H9 (cell line): ENCODE measurements at regions not wholly inside any gene's neighbourhood (a gene's known extent, or its start where the extent isn't known, plus 50 kb on each side); places are given as distances from the start of the nearest gene placed in this dataset.

Source experiments
- DNase-seq: peaks from one replicate; pipeline ENCODE4 v3.0.0-alpha.2; 2017
- H2AFZ ChIP-seq: one replicate; pipeline ENCODE4 v1.6.1; 2013; ENCODE audit warnings: mild to moderate bottlenecking, low read length, control low read depth, moderate library complexity
- H2AK5ac ChIP-seq: 2 replicates; pipeline ENCODE4 v1.6.1; 2013; ENCODE audit warnings: low read length, control low read depth, mixed read lengths; ENCODE audit not compliant: insufficient read length
- H2BK120ac ChIP-seq: one replicate; pipeline ENCODE4 v1.6.1; 2013; ENCODE audit warnings: low read depth, mild to moderate bottlenecking, low read length, control low read depth, inconsistent platforms; ENCODE audit not compliant: poor library complexity, severe bottlenecking
- H2BK12ac ChIP-seq: 2 replicates; pipeline ENCODE4 v1.6.1; 2013; ENCODE audit warnings: low read length, control low read depth, mixed read lengths, low read depth; ENCODE audit not compliant: insufficient read length
- H2BK15ac ChIP-seq: 2 replicates; pipeline ENCODE4 v1.6.1; 2013; ENCODE audit warnings: low read depth, low read length, control low read depth
- H2BK20ac ChIP-seq: one replicate; pipeline ENCODE4 v1.6.1; 2013; ENCODE audit warnings: low read depth, mild to moderate bottlenecking, low read length, control low read depth, inconsistent platforms; ENCODE audit not compliant: poor library complexity, severe bottlenecking
- H2BK5ac ChIP-seq: 2 replicates; pipeline ENCODE4 v1.6.1; 2013; ENCODE audit warnings: low read length, control low read depth, mixed read lengths; ENCODE audit not compliant: insufficient read length
- H3K14ac ChIP-seq: 2 replicates; pipeline ENCODE4 v1.6.1; 2013; ENCODE audit warnings: low read length, control low read depth; ENCODE audit not compliant: insufficient read depth
- H3K18ac ChIP-seq: 2 replicates; pipeline ENCODE4 v1.6.1; 2013; ENCODE audit warnings: low read depth, mild to moderate bottlenecking, mixed read lengths, low read length, control low read depth; ENCODE audit not compliant: insufficient read length
- H3K23ac ChIP-seq: 2 replicates; pipeline ENCODE4 v1.6.1; 2013; ENCODE audit warnings: low read length, control low read depth, mixed read lengths, low read depth; ENCODE audit not compliant: insufficient read length
- H3K23me2 ChIP-seq: 2 replicates; pipeline ENCODE4 v1.6.1; 2013; ENCODE audit warnings: low read depth, mild to moderate bottlenecking, mixed read lengths, low read length, control low read depth; ENCODE audit not compliant: insufficient read length, poor library complexity, severe bottlenecking
- H3K27ac ChIP-seq: 2 replicates; pipeline ENCODE4 v1.5.1; 2013; ENCODE audit warnings: low read length, control low read depth, mixed read lengths, low read depth; ENCODE audit not compliant: insufficient read length
- H3K27me3 ChIP-seq: 2 replicates; pipeline ENCODE4 v1.6.1; 2013; ENCODE audit warnings: low read length, control low read depth, inconsistent platforms; ENCODE audit not compliant: insufficient read depth
- H3K4ac ChIP-seq: 2 replicates; pipeline ENCODE4 v1.6.1; 2013; ENCODE audit warnings: low read depth, mild to moderate bottlenecking, control low read depth, inconsistent platforms, low read length, moderate library complexity
- H3K4me1 ChIP-seq: 2 replicates; pipeline ENCODE4 v1.6.1; 2013; ENCODE audit warnings: low read length, control low read depth, inconsistent platforms; ENCODE audit not compliant: insufficient read depth
- H3K4me2 ChIP-seq: 2 replicates; pipeline ENCODE4 v1.6.1; 2013; ENCODE audit warnings: low read length, control low read depth, mixed read lengths; ENCODE audit not compliant: insufficient read length, insufficient read depth
- H3K56ac ChIP-seq: 2 replicates; pipeline ENCODE4 v1.6.1; 2013; ENCODE audit warnings: low read depth, mild to moderate bottlenecking, mixed read lengths, low read length, control low read depth; ENCODE audit not compliant: insufficient read length
- H3K79me1 ChIP-seq: 2 replicates; pipeline ENCODE4 v1.6.1; 2013; ENCODE audit warnings: low read depth, mild to moderate bottlenecking, moderate library complexity, low read length, control low read depth, inconsistent platforms; ENCODE audit not compliant: insufficient read depth, poor library complexity, severe bottlenecking
- H3K79me2 ChIP-seq: 2 replicates; pipeline ENCODE4 v1.6.1; 2013; ENCODE audit warnings: low read length, control low read depth, inconsistent platforms; ENCODE audit not compliant: insufficient read depth
- H3K9ac ChIP-seq: 2 replicates; pipeline ENCODE4 v1.6.1; 2013; ENCODE audit warnings: low read length, control low read depth, mixed read lengths; ENCODE audit not compliant: insufficient read length; ENCODE audit errors: extremely low read depth
- H3K9me3 ChIP-seq: one replicate; pipeline ENCODE4 v1.6.1; 2013; ENCODE audit warnings: low read depth, low read length, inconsistent platforms; ENCODE audit not compliant: control insufficient read depth
- H3T11ph ChIP-seq: one replicate; pipeline ENCODE4 v1.6.1; 2013; ENCODE audit warnings: mild to moderate bottlenecking, low read length, control low read depth, inconsistent platforms
- H4K20me1 ChIP-seq: one replicate; pipeline ENCODE4 v1.6.1; 2013; ENCODE audit not compliant: control insufficient read depth, insufficient read length, insufficient read depth
- H4K5ac ChIP-seq: 2 replicates; pipeline ENCODE4 v1.6.1; 2013; ENCODE audit warnings: low read depth, mild to moderate bottlenecking, mixed read lengths, low read length, control low read depth; ENCODE audit not compliant: insufficient read length
- H4K8ac ChIP-seq: replicated peaks from 2 replicates; pipeline ENCODE4 v1.6.1; 2013; ENCODE audit warnings: low read length, control low read depth, mixed read lengths, low read depth; ENCODE audit not compliant: insufficient read length
- H4K91ac ChIP-seq: 2 replicates; pipeline ENCODE4 v1.6.1; 2013; ENCODE audit warnings: low read depth, mild to moderate bottlenecking, moderate library complexity, mixed read lengths, low read length, control low read depth; ENCODE audit not compliant: insufficient read length
- H3K27ac Mint-ChIP-seq, 3 experiments: 2 replicates in 2 of 3; 3 replicates in 1 of 3; pipeline ENCODE4 v1.8.0; 2020 to 2021; ENCODE audit warnings: mixed read lengths in 3 of 3, mild to moderate bottlenecking in 1 of 3, moderate library complexity in 1 of 3
- H3K27me3 Mint-ChIP-seq: 2 replicates; pipeline ENCODE4 v1.8.0; 2021; ENCODE audit warnings: low read depth, mild to moderate bottlenecking, moderate library complexity, mixed read lengths
- H3K36me3 Mint-ChIP-seq, 3 experiments: 2 replicates in 2 of 3; 3 replicates in 1 of 3; pipeline ENCODE4 v1.8.0; 2020 to 2021; ENCODE audit warnings: low read depth in 3 of 3, mixed read lengths in 3 of 3; ENCODE audit not compliant: insufficient read depth in 1 of 3
- H3K4me1 Mint-ChIP-seq, 2 experiments: 2 replicates each; pipeline ENCODE4 v1.8.0; 2020; ENCODE audit warnings: mixed read lengths in 2 of 2
- H3K4me3 Mint-ChIP-seq, 2 experiments: 2 replicates in 1 of 2; 3 replicates in 1 of 2; pipeline ENCODE4 v1.8.0; 2020 to 2021; ENCODE audit warnings: mild to moderate bottlenecking in 2 of 2, mixed read lengths in 2 of 2, moderate library complexity in 1 of 2
- H3K9me3 Mint-ChIP-seq, 2 experiments: 2 replicates in 1 of 2; 3 replicates in 1 of 2; pipeline ENCODE4 v1.8.0; 2020; ENCODE audit warnings: mild to moderate bottlenecking in 2 of 2, mixed read lengths in 2 of 2, moderate library complexity in 1 of 2
- WGBS: extraction: QIAGEN DNeasy Blood & Tissue Kit; methylation state at CpG from one replicate; pipeline ENCODE4 v1.1.7; 2013; ENCODE audit warnings: missing lambda C conversion rate, low lambda C conversion rate, mixed read lengths; ENCODE audit not compliant: insufficient read length; ENCODE audit errors: extremely low coverage; 5-methylcytosine and 5-hydroxymethylcytosine counted together
- TF ChIP-seq, protein P1 (sequence below): fragments of 200-600 bp; sonication (generic); conservative IDR thresholded peaks from 3 replicates; pipeline ENCODE4 v1.8.0; 2021; ENCODE audit warnings: antibody characterized with exemption, mild to moderate bottlenecking

GRCh38 chr1:2880812-2881295 lies 79.4 kb upstream of the TTC34 start:
- Histone ChIP-seq H4K8ac (no peak overlapping the region), H3K4me1 (no peaks in the 10 kb centered on the region), H3K27ac (no peak overlapping the region), H3K23me2 (no peaks in the 10 kb centered on the region), H3K4me2 (no peak overlapping the region), H2BK120ac (no peak overlapping the region), H3K79me2 (no peaks in the 10 kb centered on the region), H2BK5ac (no peak overlapping the region), H2AK5ac (no peak overlapping the region), H3K23ac (no peak overlapping the region), H4K20me1 (no peaks in the 10 kb centered on the region), H3K9ac (no peak overlapping the region), H3K14ac (no peak overlapping the region), H4K5ac (no peak overlapping the region), H4K91ac (no peak overlapping the region), H3K56ac (no peak overlapping the region), H3K18ac (no peak overlapping the region), H3K27me3 (no peaks in the 10 kb centered on the region), H3T11ph (no peak overlapping the region), H2BK20ac (no peak overlapping the region), H3K4ac (no peak overlapping the region), H3K79me1 (no peaks in the 10 kb centered on the region), H2AFZ (no peak overlapping the region), H2BK15ac (no peak overlapping the region), H3K9me3 (peaks cover 78% of the 10 kb centered on the region), H2BK12ac (no peak overlapping the region)
- Mint-ChIP-seq H3K27ac (no peak overlapping the region; a peak in 1 of 7 replicates), H3K4me1 (no peaks in the 10 kb centered on the region), H3K27me3 (peaks cover 4% of the 10 kb centered on the region; the same call in 1 of the 2 replicates), H3K9me3 (peaks cover 0 to 73% of the 10 kb centered on the region in 2 experiments; a peak in 4 of 5 replicates), H3K36me3 (peaks cover 0 to 11% (median 1%) of the 10 kb centered on the region in 3 experiments; a peak in 4 of 7 replicates), H3K4me3 (no peak overlapping the region)
- WGBS = no CpG with 5 or more reads among the region's 15 CpGs
- DNase-seq = no peak
- TF ChIP-seq, protein P1, sequence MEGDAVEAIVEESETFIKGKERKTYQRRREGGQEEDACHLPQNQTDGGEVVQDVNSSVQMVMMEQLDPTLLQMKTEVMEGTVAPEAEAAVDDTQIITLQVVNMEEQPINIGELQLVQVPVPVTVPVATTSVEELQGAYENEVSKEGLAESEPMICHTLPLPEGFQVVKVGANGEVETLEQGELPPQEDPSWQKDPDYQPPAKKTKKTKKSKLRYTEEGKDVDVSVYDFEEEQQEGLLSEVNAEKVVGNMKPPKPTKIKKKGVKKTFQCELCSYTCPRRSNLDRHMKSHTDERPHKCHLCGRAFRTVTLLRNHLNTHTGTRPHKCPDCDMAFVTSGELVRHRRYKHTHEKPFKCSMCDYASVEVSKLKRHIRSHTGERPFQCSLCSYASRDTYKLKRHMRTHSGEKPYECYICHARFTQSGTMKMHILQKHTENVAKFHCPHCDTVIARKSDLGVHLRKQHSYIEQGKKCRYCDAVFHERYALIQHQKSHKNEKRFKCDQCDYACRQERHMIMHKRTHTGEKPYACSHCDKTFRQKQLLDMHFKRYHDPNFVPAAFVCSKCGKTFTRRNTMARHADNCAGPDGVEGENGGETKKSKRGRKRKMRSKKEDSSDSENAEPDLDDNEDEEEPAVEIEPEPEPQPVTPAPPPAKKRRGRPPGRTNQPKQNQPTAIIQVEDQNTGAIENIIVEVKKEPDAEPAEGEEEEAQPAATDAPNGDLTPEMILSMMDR = no peak
